AG04449 (cell line): ENCODE measurements at regions not wholly inside any gene's neighbourhood (a gene's known extent, or its start where the extent isn't known, plus 50 kb on each side); places are given as distances from the start of the nearest gene placed in this dataset.
"Not testable (repeated sequence)": the region's sequence is repeated elsewhere in the genome, so short reads cannot be mapped to it uniquely, and the experiment has no call there.

Source experiments
- CTCF ChIA-PET: fragments of 350-600 bp; formaldehyde crosslinking; extraction: SDS; loops from one replicate; lab custom pipeline; 2021; ENCODE audit warnings: antibody characterized with exemption; lab: Yijun Ruan, JAX
- POLR2A ChIA-PET: fragments of 400-600, 350-600 bp; formaldehyde crosslinking; extraction: SDS; loops from one replicate; lab custom pipeline; 2020; ENCODE audit warnings: antibody characterized with exemption, inconsistent platforms; lab: Yijun Ruan, JAX
- DNase-seq: peaks from one replicate; pipeline ENCODE4 v3.0.0-alpha.2; 2010; ENCODE audit warnings: low read depth, low spot score
- H3K4me3 ChIP-seq: 2 replicates; pipeline ENCODE4 v1.5.1; 2011; ENCODE audit warnings: low read depth, mild to moderate bottlenecking, control low read depth, low read length
- TF ChIP-seq, protein P1 (sequence below): IDR thresholded peaks from one replicate; pipeline ENCODE4 v1.5.1; 2011; ENCODE audit warnings: mild to moderate bottlenecking, moderate library complexity, low read length, control low read depth, inconsistent platforms; ENCODE audit not compliant: insufficient read depth; ENCODE audit errors: missing control alignments

DNA sequence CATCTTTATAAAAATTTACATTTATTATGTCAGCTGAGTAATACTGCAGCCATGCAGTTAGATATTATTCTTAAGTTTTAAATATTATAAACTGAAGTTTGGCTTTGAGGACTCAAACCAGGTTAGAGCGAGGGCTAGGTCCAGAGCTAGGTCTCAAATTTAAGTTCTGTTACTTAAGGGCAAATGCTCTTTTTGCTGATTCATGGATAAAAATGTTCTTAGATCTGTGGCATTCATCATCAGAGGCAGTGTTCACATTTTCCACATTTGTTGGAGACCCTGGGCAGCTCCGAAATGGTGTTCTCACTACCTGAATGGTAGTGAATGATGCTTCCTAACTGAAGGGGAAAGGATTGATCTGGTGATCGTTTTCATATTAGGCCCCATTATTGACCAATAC, 121.4 kb upstream of the MB21D2 start:
- TF ChIP-seq, protein P1, sequence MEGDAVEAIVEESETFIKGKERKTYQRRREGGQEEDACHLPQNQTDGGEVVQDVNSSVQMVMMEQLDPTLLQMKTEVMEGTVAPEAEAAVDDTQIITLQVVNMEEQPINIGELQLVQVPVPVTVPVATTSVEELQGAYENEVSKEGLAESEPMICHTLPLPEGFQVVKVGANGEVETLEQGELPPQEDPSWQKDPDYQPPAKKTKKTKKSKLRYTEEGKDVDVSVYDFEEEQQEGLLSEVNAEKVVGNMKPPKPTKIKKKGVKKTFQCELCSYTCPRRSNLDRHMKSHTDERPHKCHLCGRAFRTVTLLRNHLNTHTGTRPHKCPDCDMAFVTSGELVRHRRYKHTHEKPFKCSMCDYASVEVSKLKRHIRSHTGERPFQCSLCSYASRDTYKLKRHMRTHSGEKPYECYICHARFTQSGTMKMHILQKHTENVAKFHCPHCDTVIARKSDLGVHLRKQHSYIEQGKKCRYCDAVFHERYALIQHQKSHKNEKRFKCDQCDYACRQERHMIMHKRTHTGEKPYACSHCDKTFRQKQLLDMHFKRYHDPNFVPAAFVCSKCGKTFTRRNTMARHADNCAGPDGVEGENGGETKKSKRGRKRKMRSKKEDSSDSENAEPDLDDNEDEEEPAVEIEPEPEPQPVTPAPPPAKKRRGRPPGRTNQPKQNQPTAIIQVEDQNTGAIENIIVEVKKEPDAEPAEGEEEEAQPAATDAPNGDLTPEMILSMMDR = no peak
- POLR2A ChIA-PET = no interaction called here
- DNase-seq = no peak
- no peak overlapping the region for H3K4me3 ChIP-seq
- CTCF ChIA-PET = interaction anchor here (1.0 to 20.8 kb wide), 4 partner anchors 12 to 225 kb away, joined by 4 to 678 read pairs (median 39); no protein-coding TSS in a partner anchor

DNA sequence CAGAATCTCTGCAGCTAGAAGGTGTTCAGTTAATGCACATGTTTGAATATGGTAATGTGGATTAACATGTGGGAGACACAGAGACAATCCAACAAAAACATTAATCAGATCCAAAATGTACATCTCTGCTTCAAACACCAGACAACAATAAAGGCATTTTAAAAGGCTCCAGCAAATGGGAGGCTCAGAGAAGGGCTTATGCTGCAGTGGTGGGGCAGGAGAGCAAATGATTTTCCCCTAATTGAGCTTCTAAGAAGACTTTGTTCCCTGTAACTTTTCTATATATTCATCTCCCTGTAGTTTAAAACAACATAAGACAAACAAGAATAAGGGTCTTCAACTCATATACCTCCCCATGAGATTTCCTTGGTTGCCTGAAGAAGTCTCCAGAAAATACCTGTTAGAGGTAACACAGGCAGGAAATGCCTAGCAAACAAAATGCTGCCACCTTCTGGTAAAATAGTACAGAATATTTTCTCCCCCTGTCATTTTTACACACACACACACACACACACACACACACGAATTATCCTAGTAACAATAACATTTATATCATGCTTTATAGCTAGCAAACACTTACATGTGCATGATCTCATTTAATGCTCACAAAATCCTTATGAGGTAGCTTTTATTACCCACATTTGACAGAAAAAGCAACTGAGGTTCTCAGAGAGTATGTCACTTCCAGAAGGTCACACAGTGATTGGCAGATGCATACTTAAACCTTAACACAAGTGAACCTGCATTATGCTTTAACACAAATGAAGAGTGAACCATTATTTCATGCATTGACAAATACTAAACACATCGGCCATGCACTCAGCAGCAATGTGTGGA, 123.4 kb upstream of the MB21D2 start:
- ChIA-PET CTCF (interaction anchor here (0.6 to 20.8 kb wide), 38 partner anchors 8 to 533 kb away, joined by 3 to 678 read pairs (median 4); partner anchors contain the start of gene MB21D2), POLR2A (no interaction called here)
- TF ChIP-seq, protein P1 = peak; percentile 31
- DNase-seq = no peak
- H3K4me3 ChIP-seq = no peak overlapping the region

GRCh38 chr3:193046371-193046770, 128.7 kb upstream of the MB21D2 start:
- no peak overlapping the region for H3K4me3 ChIP-seq
- POLR2A ChIA-PET = no interaction called here
- TF ChIP-seq, protein P1 = no peak
- CTCF ChIA-PET = interaction anchor here (20.8 kb wide), 1 partner anchor 232 kb away, joined by 678 read pairs; no protein-coding TSS in a partner anchor
- no peak for DNase-seq

- POLR2A ChIA-PET, H3K4me3 ChIP-seq, DNase-seq: not testable (repeated sequence)
- CTCF ChIA-PET = interaction anchor here (20.8 kb wide), 1 partner anchor 233 kb away, joined by 678 read pairs; no protein-coding TSS in a partner anchor
Measured at GRCh38 chr3:193047461-193047860, 129.8 kb upstream of the MB21D2 start.

DNA sequence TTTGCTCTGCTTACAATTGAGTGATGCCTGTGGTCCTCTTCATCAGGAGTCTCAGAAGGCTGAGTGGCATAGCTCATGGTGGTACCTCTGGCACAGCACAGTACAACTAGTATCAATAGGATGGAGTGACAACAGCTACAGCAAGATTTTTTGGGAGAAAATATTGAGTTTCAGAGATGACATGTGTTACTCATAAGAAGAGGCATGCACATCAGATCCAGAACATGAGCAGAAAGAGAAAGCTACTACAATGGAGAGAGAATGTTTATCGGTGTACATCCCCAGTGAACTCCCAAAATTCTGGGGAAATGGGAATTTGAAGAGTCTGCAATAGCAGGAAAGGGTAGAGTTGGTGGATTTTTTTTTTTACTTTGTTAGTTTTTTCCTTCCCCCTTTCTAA, 130.5 kb upstream of the MB21D2 start:
- POLR2A ChIA-PET = no interaction called here
- no peak for DNase-seq
- TF ChIP-seq, protein P1 = no peak
- H3K4me3 ChIP-seq = no peak overlapping the region
- CTCF ChIA-PET = interaction anchor here (20.8 kb wide), 1 partner anchor 234 kb away, joined by 678 read pairs; no protein-coding TSS in a partner anchor

DNA sequence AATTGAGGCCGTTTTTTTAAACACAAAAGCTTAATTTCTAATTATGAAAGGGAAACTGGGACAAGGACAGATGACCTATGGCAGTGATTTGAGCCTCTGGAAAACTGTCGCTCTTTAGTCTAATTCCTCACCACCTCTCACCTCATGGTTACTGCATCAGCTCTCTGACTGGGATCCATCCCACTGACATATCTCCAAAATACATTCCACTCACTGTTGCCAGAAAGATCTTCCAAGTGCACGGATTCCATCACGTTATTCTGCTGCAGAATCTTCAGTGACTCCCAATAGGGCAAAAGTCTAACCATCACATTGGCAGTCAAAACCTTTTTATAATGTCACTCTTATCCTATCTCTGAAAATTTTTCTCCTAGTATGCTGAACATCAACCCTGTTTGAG, 132.3 kb upstream of the MB21D2 start:
- CTCF ChIA-PET = interaction anchor here (6.7 to 20.8 kb wide), 2 partner anchors 9 to 236 kb away, joined by 39 to 678 read pairs; no protein-coding TSS in a partner anchor
- POLR2A ChIA-PET = no interaction called here

More for the DNA sequence above, 132.3 kb upstream of the MB21D2 start:
- TF ChIP-seq, protein P1 = no peak
- H3K4me3 ChIP-seq = no peak overlapping the region
- DNase-seq = no peak
